ENCODE measurements at regions not wholly inside any gene's neighbourhood (a gene's known extent, or its start where the extent isn't known, plus 50 kb on each side); places are given as distances from the start of the nearest gene placed in this dataset.

GRCh38 chr13:61765940-61766666 is 350.5 kb upstream of the PCDH20 start:
- in situ Hi-C loops (cut with HindIII; ENCODE audit: low sequenced_read_pairs): no loop called here

- in situ Hi-C loops (cut with HindIII; ENCODE audit: low sequenced_read_pairs): no loop called here
These were observed 349.6 kb upstream of the PCDH20 start for GRCh38 chr13:61765181-61765742.

- in situ Hi-C loops (cut with HindIII; ENCODE audit: low sequenced_read_pairs): no loop called here
These were observed 346.0 kb upstream of the PCDH20 start for GRCh38 chr13:61761690-61762089.

- in situ Hi-C loops (cut with HindIII; ENCODE audit: low sequenced_read_pairs): no loop called here
These were observed 344.5 kb upstream of the PCDH20 start for GRCh38 chr13:61760102-61760501.

- in situ Hi-C loops (cut with HindIII; ENCODE audit: low sequenced_read_pairs): no loop called here
These were observed 340.4 kb upstream of the PCDH20 start for GRCh38 chr13:61756031-61756430.

- in situ Hi-C loops (cut with HindIII; ENCODE audit: low sequenced_read_pairs): no loop called here
These were observed 335.4 kb upstream of the PCDH20 start for GRCh38 chr13:61751039-61751438.

- in situ Hi-C loops (cut with HindIII; ENCODE audit: low sequenced_read_pairs): no loop called here
These were observed 322.6 kb upstream of the PCDH20 start for GRCh38 chr13:61738236-61738750.

- in situ Hi-C loops (cut with HindIII; ENCODE audit: low sequenced_read_pairs): no loop called here
These were observed 319.0 kb upstream of the PCDH20 start for GRCh38 chr13:61734683-61735082.

GRCh38 chr13:61728471-61728870 is 312.8 kb upstream of the PCDH20 start:
- in situ Hi-C loops (cut with HindIII; ENCODE audit: low sequenced_read_pairs): no loop called here

GRCh38 chr13:61727767-61728166 is 312.1 kb upstream of the PCDH20 start:
- in situ Hi-C loops (cut with HindIII; ENCODE audit: low sequenced_read_pairs): no loop called here

GRCh38 chr13:61725806-61726205 is 310.2 kb upstream of the PCDH20 start:
- in situ Hi-C loops (cut with HindIII; ENCODE audit: low sequenced_read_pairs): no loop called here

GRCh38 chr13:61722119-61722518 is 306.5 kb upstream of the PCDH20 start:
- in situ Hi-C loops (cut with HindIII; ENCODE audit: low sequenced_read_pairs): no loop called here

GRCh38 chr13:61712621-61713020 is 297.0 kb upstream of the PCDH20 start:
- in situ Hi-C loops (cut with HindIII; ENCODE audit: low sequenced_read_pairs): no loop called here

GRCh38 chr13:61709258-61709657 is 293.6 kb upstream of the PCDH20 start:
- in situ Hi-C loops (cut with HindIII; ENCODE audit: low sequenced_read_pairs): no loop called here

GRCh38 chr13:61706899-61707298 is 291.2 kb upstream of the PCDH20 start:
- in situ Hi-C loops (cut with HindIII; ENCODE audit: low sequenced_read_pairs): no loop called here

GRCh38 chr13:61700620-61701019 is 285.0 kb upstream of the PCDH20 start:
- in situ Hi-C loops (cut with HindIII; ENCODE audit: low sequenced_read_pairs): no loop called here

- in situ Hi-C loops (cut with HindIII; ENCODE audit: low sequenced_read_pairs): no loop called here
These were observed 284.5 kb upstream of the PCDH20 start for GRCh38 chr13:61700181-61700580.

- in situ Hi-C loops (cut with HindIII; ENCODE audit: low sequenced_read_pairs): no loop called here
These were observed 281.0 kb upstream of the PCDH20 start for GRCh38 chr13:61696676-61697075.

- in situ Hi-C loops (cut with HindIII; ENCODE audit: low sequenced_read_pairs): no loop called here
These were observed 279.5 kb upstream of the PCDH20 start for GRCh38 chr13:61695147-61695546.

- in situ Hi-C loops (cut with HindIII; ENCODE audit: low sequenced_read_pairs): no loop called here
These were observed 277.0 kb upstream of the PCDH20 start for GRCh38 chr13:61692691-61693090.

GRCh38 chr13:61685682-61686012 is 270.0 kb upstream of the PCDH20 start:
- in situ Hi-C loops (cut with HindIII; ENCODE audit: low sequenced_read_pairs): no loop called here

- in situ Hi-C loops (cut with HindIII; ENCODE audit: low sequenced_read_pairs): no loop called here
These were observed 269.5 kb upstream of the PCDH20 start for GRCh38 chr13:61684976-61685681.

Data from endothelial cell of hepatic sinusoid (primary cell).